CD14-positive monocyte (primary cell): ENCODE measurements at regions not wholly inside any gene's neighbourhood (a gene's known extent, or its start where the extent isn't known, plus 50 kb on each side); places are given as distances from the start of the nearest gene placed in this dataset.
A peak's percentile ranks its signal among the peaks of the same experiment; 100 is the strongest.

ENCODE experiments used
- DNase-seq, 3 donors: peaks; one replicate each; pipeline ENCODE4 v3.0.0-alpha.2; 2011 to 2022
- H2AFZ ChIP-seq: 2 replicates; pipeline ENCODE4 v1.6.0; 2012; ENCODE audit warnings: mild to moderate bottlenecking, low read depth, low read length, inconsistent platforms; ENCODE audit not compliant: insufficient read depth, poor library complexity, severe bottlenecking
- H3K27ac ChIP-seq, 2 donors: 1 replicate in 1 of 2; 2 replicates in 1 of 2; pipeline ENCODE4 v1.5.1; 2012 to 2013; ENCODE audit warnings: low read length in 2 of 2, control low read depth in 1 of 2, inconsistent platforms in 1 of 2, low read depth in 1 of 2, mild to moderate bottlenecking in 1 of 2
- H3K27me3 ChIP-seq, 2 donors: one replicate each; pipeline versions ENCODE4 v1.6.0 to v1.6.1; 2011 to 2013; ENCODE audit warnings: low read length in 2 of 2; ENCODE audit not compliant: control insufficient read depth in 2 of 2, insufficient read depth in 2 of 2
- H3K36me3 ChIP-seq, 2 donors: replicated peaks in 1 of 2; 1 replicate in 1 of 2; 2 replicates in 1 of 2; pipeline versions ENCODE4 v1.5.1 to v1.6.1; 2012 to 2013; ENCODE audit warnings: low read length in 2 of 2, control low read depth in 1 of 2, inconsistent platforms in 1 of 2, mild to moderate bottlenecking in 1 of 2; ENCODE audit not compliant: insufficient read depth in 2 of 2, control insufficient read depth in 1 of 2
- H3K4me1 ChIP-seq, 2 donors: 1 replicate in 1 of 2; 2 replicates in 1 of 2; pipeline versions ENCODE4 v1.5.1 to v1.6.1; 2012 to 2013; ENCODE audit warnings: low read length in 2 of 2, control low read depth in 1 of 2, inconsistent platforms in 1 of 2, mild to moderate bottlenecking in 1 of 2, moderate library complexity in 1 of 2; ENCODE audit not compliant: insufficient read depth in 2 of 2, control insufficient read depth in 1 of 2
- H3K4me2 ChIP-seq: replicated peaks from 2 replicates; pipeline ENCODE3; 2012; ENCODE audit warnings: low read length, moderate library complexity, mild to moderate bottlenecking; ENCODE audit not compliant: poor library complexity, severe bottlenecking; ENCODE audit errors: extremely low read depth
- H3K4me3 ChIP-seq, 3 experiments: fragments of 200-600 bp in 1 of 3; sonication (generic) in 1 of 3; replicated peaks in 1 of 3; 1 replicate in 2 of 3; 2 replicates in 1 of 3; pipeline ENCODE4 v1.5.1; 2011 to 2013; ENCODE audit warnings: low read length in 3 of 3, mild to moderate bottlenecking in 3 of 3, control low read depth in 2 of 3, low read depth in 2 of 3, inconsistent platforms in 1 of 3, moderate library complexity in 1 of 3
- H3K79me2 ChIP-seq: 2 replicates; pipeline ENCODE4 v1.6.0; 2012; ENCODE audit warnings: mild to moderate bottlenecking, control low read depth, inconsistent platforms, low read length, moderate library complexity; ENCODE audit not compliant: insufficient read depth
- H3K9ac ChIP-seq: 2 replicates; pipeline ENCODE4 v1.6.0; 2017; ENCODE audit warnings: low read length, mild to moderate bottlenecking; ENCODE audit not compliant: insufficient read depth, poor library complexity, severe bottlenecking
- H3K9me3 ChIP-seq, 2 donors: replicated peaks in 1 of 2; 1 replicate in 1 of 2; 2 replicates in 1 of 2; pipeline versions ENCODE4 v1.5.1 to v1.6.1; 2012 to 2013; ENCODE audit warnings: low read length in 2 of 2, control low read depth in 1 of 2; ENCODE audit not compliant: control insufficient read depth in 1 of 2, insufficient read depth in 1 of 2
- H4K20me1 ChIP-seq: 2 replicates; pipeline ENCODE4 v1.6.0; 2012; ENCODE audit warnings: mild to moderate bottlenecking, low read length, control low read depth, moderate library complexity; ENCODE audit not compliant: insufficient read depth
- H3K27ac Mint-ChIP-seq, 7 donors: one replicate each; pipeline ENCODE4 v1.8.0; 2020; ENCODE audit warnings: mild to moderate bottlenecking in 7 of 7, mixed read lengths in 7 of 7, moderate library complexity in 6 of 7, inconsistent platforms in 2 of 7
- H3K27me3 Mint-ChIP-seq, 3 donors: one replicate each; pipeline ENCODE4 v1.8.0; 2021 to 2022; ENCODE audit warnings: low read depth in 3 of 3, mild to moderate bottlenecking in 3 of 3, mixed read lengths in 3 of 3, moderate library complexity in 3 of 3, inconsistent platforms in 1 of 3
- H3K36me3 Mint-ChIP-seq, 2 donors: one replicate each; pipeline ENCODE4 v1.8.0; 2020; ENCODE audit warnings: mixed read lengths in 2 of 2, inconsistent platforms in 1 of 2, mild to moderate bottlenecking in 1 of 2
- H3K4me1 Mint-ChIP-seq: one replicate; pipeline ENCODE4 v1.8.0; 2020; ENCODE audit warnings: mild to moderate bottlenecking, mixed read lengths
- H3K4me3 Mint-ChIP-seq, 2 donors: one replicate each; pipeline ENCODE4 v1.8.0; 2020; ENCODE audit warnings: mild to moderate bottlenecking in 2 of 2, mixed read lengths in 2 of 2, moderate library complexity in 1 of 2
- H3K9me3 Mint-ChIP-seq, 7 donors: one replicate each; pipeline ENCODE4 v1.8.0; 2020 to 2022; ENCODE audit warnings: mixed read lengths in 7 of 7, mild to moderate bottlenecking in 6 of 7, moderate library complexity in 6 of 7, inconsistent platforms in 2 of 7
- WGBS: methylation state at CpG from one replicate; pipeline ENCODE4 v1.1.5; 2013; ENCODE audit warnings: missing lambda C conversion rate; ENCODE audit not compliant: insufficient coverage; 5-methylcytosine and 5-hydroxymethylcytosine counted together
- intact Hi-C, 2 donors: fragments of 100-400 bp; cut with micrococcal nuclease; formaldehyde crosslinking; loops; one replicate each; pipeline versions ENCODE4 v1.15.0 to v1.15.1; 2023
- TF ChIP-seq, protein P1 (sequence below): fragments of 200-600 bp; IDR thresholded peaks from one replicate; pipeline ENCODE4 v1.8.0; 2022; ENCODE audit warnings: antibody characterized with exemption, mild to moderate bottlenecking

DNA sequence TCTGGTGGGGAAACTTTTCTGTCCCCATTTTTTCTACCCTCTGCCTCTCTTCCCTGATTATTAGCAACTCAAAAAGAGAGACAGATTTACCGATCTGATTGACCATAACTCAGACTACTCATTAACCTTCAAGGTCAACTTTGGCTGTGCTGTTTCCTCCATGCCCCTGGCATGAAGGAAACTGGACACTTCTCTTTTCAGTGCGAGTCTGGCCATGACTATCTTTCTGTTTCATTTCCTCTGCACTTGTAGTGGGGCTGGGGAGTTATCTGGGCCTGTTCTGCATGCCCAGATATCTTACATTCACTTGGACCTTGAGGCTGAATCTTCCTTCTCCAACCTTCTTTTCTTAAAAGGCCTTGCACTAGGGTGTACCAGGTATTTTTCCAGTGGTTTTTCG is 76.9 kb upstream of the SLCO2A1 start:
- H3K79me2 ChIP-seq, result no peaks in the 10 kb centered on the region
- H3K27me3 ChIP-seq, result no peaks in the 10 kb centered on the region
- peaks cover 1 to 21% (median 9%) of the 10 kb centered on the region in 7 donors for H3K9me3 Mint-ChIP-seq
- no peaks in the 10 kb centered on the region for H3K36me3 ChIP-seq
- H4K20me1 ChIP-seq, result no peaks in the 10 kb centered on the region
- no peak overlapping the region for H3K4me2 ChIP-seq
- TF ChIP-seq, protein P1, sequence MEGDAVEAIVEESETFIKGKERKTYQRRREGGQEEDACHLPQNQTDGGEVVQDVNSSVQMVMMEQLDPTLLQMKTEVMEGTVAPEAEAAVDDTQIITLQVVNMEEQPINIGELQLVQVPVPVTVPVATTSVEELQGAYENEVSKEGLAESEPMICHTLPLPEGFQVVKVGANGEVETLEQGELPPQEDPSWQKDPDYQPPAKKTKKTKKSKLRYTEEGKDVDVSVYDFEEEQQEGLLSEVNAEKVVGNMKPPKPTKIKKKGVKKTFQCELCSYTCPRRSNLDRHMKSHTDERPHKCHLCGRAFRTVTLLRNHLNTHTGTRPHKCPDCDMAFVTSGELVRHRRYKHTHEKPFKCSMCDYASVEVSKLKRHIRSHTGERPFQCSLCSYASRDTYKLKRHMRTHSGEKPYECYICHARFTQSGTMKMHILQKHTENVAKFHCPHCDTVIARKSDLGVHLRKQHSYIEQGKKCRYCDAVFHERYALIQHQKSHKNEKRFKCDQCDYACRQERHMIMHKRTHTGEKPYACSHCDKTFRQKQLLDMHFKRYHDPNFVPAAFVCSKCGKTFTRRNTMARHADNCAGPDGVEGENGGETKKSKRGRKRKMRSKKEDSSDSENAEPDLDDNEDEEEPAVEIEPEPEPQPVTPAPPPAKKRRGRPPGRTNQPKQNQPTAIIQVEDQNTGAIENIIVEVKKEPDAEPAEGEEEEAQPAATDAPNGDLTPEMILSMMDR, result no peak
- H3K27ac ChIP-seq, result no peak overlapping the region
- intact Hi-C loops, result no loop called here
- no peak overlapping the region for H3K9ac ChIP-seq
- peaks cover 1 to 4% (median 4%) of the 10 kb centered on the region in 3 donors for H3K27me3 Mint-ChIP-seq
- H2AFZ ChIP-seq, result no peak overlapping the region
- no peaks in the 10 kb centered on the region for H3K36me3 Mint-ChIP-seq
- H3K4me3 ChIP-seq, result no peak overlapping the region
- DNase-seq, result no peak
- H3K9me3 ChIP-seq, result peaks cover 3 to 11% of the 10 kb centered on the region in 2 donors
- WGBS, result no CpG with 5 or more reads among the region's 3 CpGs
- no peak overlapping the region for H3K4me3 Mint-ChIP-seq
- H3K4me1 Mint-ChIP-seq, result peaks cover 6% of the 10 kb centered on the region
- peak overlapping the region in 1 of 7 donors; percentile 10 for H3K27ac Mint-ChIP-seq
- no peaks in the 10 kb centered on the region for H3K4me1 ChIP-seq

DNA sequence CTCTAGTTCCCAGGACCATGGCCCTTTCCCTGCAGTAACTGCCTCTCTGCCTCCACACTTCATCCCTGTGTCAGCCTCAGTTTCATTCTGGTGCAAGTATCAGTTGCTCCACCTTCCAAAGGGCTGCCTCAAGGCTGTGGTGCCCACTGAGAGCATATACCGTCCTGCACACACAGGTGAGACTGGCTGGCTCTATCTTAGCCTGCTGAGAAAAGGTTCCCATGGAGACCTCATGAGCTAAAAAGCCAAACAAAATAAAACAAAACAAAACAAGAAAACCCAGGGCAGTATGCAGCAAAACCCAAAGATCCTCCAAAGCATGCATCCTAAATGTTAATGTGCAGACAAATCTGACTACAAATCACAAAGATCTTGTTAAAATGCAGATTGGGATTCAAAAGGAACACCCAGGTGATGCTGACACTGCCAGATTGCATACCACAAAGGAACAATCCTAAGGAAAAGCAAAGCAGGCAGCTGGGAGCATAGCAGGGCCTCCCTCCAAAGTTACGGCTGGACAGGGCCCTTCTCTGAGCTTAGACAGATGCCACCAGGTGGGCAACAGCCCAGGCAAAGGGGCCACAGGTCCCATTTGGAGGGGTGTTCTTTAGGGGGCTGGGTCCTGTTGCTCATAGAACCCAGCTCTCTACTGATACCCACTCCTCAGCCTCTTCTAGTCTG is 76.3 kb upstream of the SLCO2A1 start:
- DNase-seq, result no peak
- intact Hi-C loops, result no loop called here
- no peak overlapping the region for H3K4me3 ChIP-seq
- no peak overlapping the region for H3K4me3 Mint-ChIP-seq
- peaks cover 1 to 4% (median 4%) of the 10 kb centered on the region in 3 donors for H3K27me3 Mint-ChIP-seq
- H3K4me1 ChIP-seq, result no peaks in the 10 kb centered on the region
- no peak overlapping the region for H3K4me2 ChIP-seq
- TF ChIP-seq, protein P1, result no peak
- H2AFZ ChIP-seq, result no peak overlapping the region
- no peak overlapping the region for H3K27ac ChIP-seq
- peaks cover 5 to 27% (median 12%) of the 10 kb centered on the region in 7 donors for H3K9me3 Mint-ChIP-seq
- H3K9me3 ChIP-seq, result peaks cover 4 to 15% of the 10 kb centered on the region in 2 donors
- no peak overlapping the region for H3K27ac Mint-ChIP-seq
- H3K36me3 Mint-ChIP-seq, result no peaks in the 10 kb centered on the region
- H3K79me2 ChIP-seq, result no peaks in the 10 kb centered on the region
- no CpG with 5 or more reads among the region's 2 CpGs for WGBS
- H3K27me3 ChIP-seq, result no peaks in the 10 kb centered on the region
- peaks cover 6% of the 10 kb centered on the region for H3K4me1 Mint-ChIP-seq
- H4K20me1 ChIP-seq, result no peaks in the 10 kb centered on the region
- H3K36me3 ChIP-seq, result no peaks in the 10 kb centered on the region
- no peak overlapping the region for H3K9ac ChIP-seq
